DOHH2 (cell line): ENCODE measurements at regions not wholly inside any gene's neighbourhood (a gene's known extent, or its start where the extent isn't known, plus 50 kb on each side); places are given as distances from the start of the nearest gene placed in this dataset.

Experiments
- H3F3A ChIP-seq: fragments of 200-600 bp; sonication (generic), shearing (Covaris generic); 2 replicates; pipeline ENCODE4 v1.6.0; 2016; ENCODE audit warnings: antibody characterized with exemption, mild to moderate bottlenecking; ENCODE audit not compliant: control insufficient read depth, insufficient read depth
- H3K27ac ChIP-seq: fragments of 200-600 bp; sonication (generic); 2 replicates; pipeline ENCODE4 v1.5.1; 2014; ENCODE audit warnings: low read depth, mild to moderate bottlenecking, low read length, moderate library complexity
- H3K27me3 ChIP-seq: fragments of 200-600 bp; sonication (generic); 2 replicates; pipeline ENCODE4 v1.6.1; 2014; ENCODE audit warnings: mild to moderate bottlenecking, low read length, mixed read lengths; ENCODE audit not compliant: control insufficient read depth
- H3K36me3 ChIP-seq: fragments of 200-600 bp; sonication (generic); 2 replicates; pipeline ENCODE4 v1.6.1; 2014; ENCODE audit warnings: mild to moderate bottlenecking, low read length, moderate library complexity, mixed read lengths; ENCODE audit not compliant: control insufficient read depth
- H3K4me1 ChIP-seq: fragments of 200-600 bp; sonication (generic); 2 replicates; pipeline ENCODE4 v1.6.1; 2014; ENCODE audit warnings: mild to moderate bottlenecking, low read length, mixed read lengths; ENCODE audit not compliant: control insufficient read depth
- H3K4me2 ChIP-seq: fragments of 200-600 bp; sonication (generic); 2 replicates; pipeline ENCODE4 v1.6.0; 2014; ENCODE audit warnings: mild to moderate bottlenecking, low read length, moderate library complexity
- H3K4me3 ChIP-seq: fragments of 200-600 bp; sonication (generic); 2 replicates; pipeline ENCODE4 v1.5.1; 2014; ENCODE audit warnings: mild to moderate bottlenecking, low read length, mixed read lengths
- H3K79me2 ChIP-seq: fragments of 200-600 bp; sonication (generic); 2 replicates; pipeline ENCODE4 v1.6.1; 2014; ENCODE audit warnings: mild to moderate bottlenecking, low read length, mixed read lengths; ENCODE audit not compliant: control insufficient read depth
- H3K9me2 ChIP-seq: fragments of 200-600 bp; sonication (generic); replicated peaks from 2 replicates; pipeline ENCODE4 v1.6.1; 2014; ENCODE audit warnings: mild to moderate bottlenecking, low read length, mixed read lengths; ENCODE audit not compliant: control insufficient read depth
- H3K9me3 ChIP-seq: fragments of 200-600 bp; sonication (generic); 2 replicates; pipeline ENCODE4 v1.6.1; 2014; ENCODE audit warnings: antibody characterized with exemption, low read length, mixed read lengths; ENCODE audit not compliant: control insufficient read depth, insufficient read depth
- H4K20me1 ChIP-seq: fragments of 200-600 bp; sonication (generic); 2 replicates; pipeline ENCODE4 v1.6.0; 2014; ENCODE audit warnings: low read depth, mild to moderate bottlenecking, antibody characterized with exemption, low read length, moderate library complexity; ENCODE audit not compliant: control insufficient read depth, insufficient read depth
- CTCF ChIP-seq: fragments of 200-600 bp; sonication (generic); IDR thresholded peaks from one replicate; pipeline ENCODE4 v1.5.1; 2014; ENCODE audit warnings: antibody characterized with exemption, mild to moderate bottlenecking, low read depth, low read length; ENCODE audit not compliant: poor library complexity, severe bottlenecking
- EZH2phosphoT487 ChIP-seq: fragments of 200-600 bp; sonication (generic); IDR thresholded peaks from 2 replicates; pipeline ENCODE4 v1.6.1; 2017; ENCODE audit warnings: borderline replicate concordance, mild to moderate bottlenecking, antibody characterized with exemption, low read length, moderate library complexity, mixed read lengths

GRCh38 chr10:123517426-123517825 lies 148.7 kb upstream of the GPR26 start:
- no peaks in the 10 kb centered on the region for H3K79me2 ChIP-seq
- TF ChIP-seq CTCF (no peak), EZH2phosphoT487 (no peak)
- no peaks in the 10 kb centered on the region for H3K9me2 ChIP-seq
- H3K4me1 ChIP-seq: peaks cover under 1% of the 10 kb centered on the region
- no peaks in the 10 kb centered on the region for H3K27me3 ChIP-seq
- no peak overlapping the region for H3K27ac ChIP-seq
- no peaks in the 10 kb centered on the region for H3F3A ChIP-seq
- no peaks in the 10 kb centered on the region for H4K20me1 ChIP-seq
- H3K36me3 ChIP-seq: no peaks in the 10 kb centered on the region
- no peak overlapping the region for H3K4me3 ChIP-seq
- H3K4me2 ChIP-seq: no peak overlapping the region
- H3K9me3 ChIP-seq: no peaks in the 10 kb centered on the region

GRCh38 chr10:123517901-123518300 lies 148.3 kb upstream of the GPR26 start:
- Histone ChIP-seq H3F3A (no peaks in the 10 kb centered on the region), H3K27ac (no peak overlapping the region), H3K4me1 (peaks cover 5% of the 10 kb centered on the region), H3K4me2 (no peak overlapping the region), H3K79me2 (no peaks in the 10 kb centered on the region), H3K4me3 (no peak overlapping the region), H3K9me2 (no peaks in the 10 kb centered on the region), H3K9me3 (no peaks in the 10 kb centered on the region), H3K36me3 (no peaks in the 10 kb centered on the region), H3K27me3 (no peaks in the 10 kb centered on the region), H4K20me1 (no peaks in the 10 kb centered on the region)
- TF ChIP-seq EZH2phosphoT487: no peak
- no peak for TF ChIP-seq CTCF

GRCh38 chr10:123518765-123519164 lies 147.4 kb upstream of the GPR26 start:
- Histone ChIP-seq H3K9me2 (no peaks in the 10 kb centered on the region), H4K20me1 (no peaks in the 10 kb centered on the region), H3F3A (no peaks in the 10 kb centered on the region), H3K4me1 (peaks cover 13% of the 10 kb centered on the region), H3K4me3 (no peak overlapping the region), H3K9me3 (no peaks in the 10 kb centered on the region), H3K27ac (no peak overlapping the region), H3K36me3 (no peaks in the 10 kb centered on the region), H3K79me2 (no peaks in the 10 kb centered on the region), H3K27me3 (no peaks in the 10 kb centered on the region), H3K4me2 (no peak overlapping the region)
- TF ChIP-seq CTCF: no peak
- no peak for TF ChIP-seq EZH2phosphoT487

GRCh38 chr10:123519861-123520260 lies 146.3 kb upstream of the GPR26 start:
- no peaks in the 10 kb centered on the region for H3F3A ChIP-seq
- no peaks in the 10 kb centered on the region for H3K36me3 ChIP-seq
- H4K20me1 ChIP-seq: no peaks in the 10 kb centered on the region
- no peaks in the 10 kb centered on the region for H3K9me3 ChIP-seq
- H3K4me3 ChIP-seq: no peak overlapping the region
- peaks cover 13% of the 10 kb centered on the region for H3K4me1 ChIP-seq
- no peak overlapping the region for H3K27ac ChIP-seq
- TF ChIP-seq EZH2phosphoT487: no peak
- no peak overlapping the region for H3K4me2 ChIP-seq
- no peaks in the 10 kb centered on the region for H3K79me2 ChIP-seq
- no peaks in the 10 kb centered on the region for H3K9me2 ChIP-seq
- no peaks in the 10 kb centered on the region for H3K27me3 ChIP-seq
